ENCODE measurements at regions not wholly inside any gene's neighbourhood (a gene's known extent, or its start where the extent isn't known, plus 50 kb on each side); places are given as distances from the start of the nearest gene placed in this dataset.

DNA sequence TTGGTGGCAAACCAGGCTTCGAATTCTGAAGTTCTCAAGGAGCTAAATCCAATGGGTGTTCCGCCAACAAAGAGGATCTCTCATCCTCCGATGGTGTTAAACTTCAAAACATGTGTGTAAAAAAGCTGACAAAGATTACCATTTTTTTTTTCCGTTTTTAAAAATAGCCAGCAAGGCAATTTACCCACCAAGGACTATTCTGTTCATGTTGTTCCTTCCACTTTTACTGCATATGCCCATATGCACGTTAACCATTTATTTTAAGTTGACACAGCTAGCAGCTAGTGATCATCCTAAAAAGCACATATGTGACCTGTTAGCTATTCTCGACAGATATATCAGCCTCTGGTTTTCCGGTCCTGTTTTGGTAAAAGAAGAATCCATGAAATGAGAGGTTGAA, 326.7 kb downstream of the PLK2 start:
- no peaks in the 10 kb centered on the region for H3K36me3 ChIP-seq (ENCODE audit: control insufficient read depth, insufficient read depth, low read length)
- Mint-ChIP-seq H3K27ac (no peak overlapping the region), H3K9me3 (no peaks in the 10 kb centered on the region), H3K4me3 (no peak overlapping the region), H3K27me3 (ENCODE audit: low read depth in 2 of 2) (no peaks in the 10 kb centered on the region), H3K36me3 (no peaks in the 10 kb centered on the region), H3K4me1 (no peaks in the 10 kb centered on the region)
- no peak overlapping the region for H3K4me3 ChIP-seq (ENCODE audit: low read length)
- no peaks in the 10 kb centered on the region for H3K4me1 ChIP-seq (ENCODE audit: control insufficient read depth, insufficient read depth, low read length)
- no peaks in the 10 kb centered on the region for H3K9me3 ChIP-seq (ENCODE audit: control insufficient read depth, insufficient read depth, low read length)
- DNase-seq (no peak), ATAC-seq (no peak)
- H3K27me3 ChIP-seq (ENCODE audit: control insufficient read depth, insufficient read depth, low read length): no peaks in the 10 kb centered on the region
- TF ChIP-seq, protein P1, sequence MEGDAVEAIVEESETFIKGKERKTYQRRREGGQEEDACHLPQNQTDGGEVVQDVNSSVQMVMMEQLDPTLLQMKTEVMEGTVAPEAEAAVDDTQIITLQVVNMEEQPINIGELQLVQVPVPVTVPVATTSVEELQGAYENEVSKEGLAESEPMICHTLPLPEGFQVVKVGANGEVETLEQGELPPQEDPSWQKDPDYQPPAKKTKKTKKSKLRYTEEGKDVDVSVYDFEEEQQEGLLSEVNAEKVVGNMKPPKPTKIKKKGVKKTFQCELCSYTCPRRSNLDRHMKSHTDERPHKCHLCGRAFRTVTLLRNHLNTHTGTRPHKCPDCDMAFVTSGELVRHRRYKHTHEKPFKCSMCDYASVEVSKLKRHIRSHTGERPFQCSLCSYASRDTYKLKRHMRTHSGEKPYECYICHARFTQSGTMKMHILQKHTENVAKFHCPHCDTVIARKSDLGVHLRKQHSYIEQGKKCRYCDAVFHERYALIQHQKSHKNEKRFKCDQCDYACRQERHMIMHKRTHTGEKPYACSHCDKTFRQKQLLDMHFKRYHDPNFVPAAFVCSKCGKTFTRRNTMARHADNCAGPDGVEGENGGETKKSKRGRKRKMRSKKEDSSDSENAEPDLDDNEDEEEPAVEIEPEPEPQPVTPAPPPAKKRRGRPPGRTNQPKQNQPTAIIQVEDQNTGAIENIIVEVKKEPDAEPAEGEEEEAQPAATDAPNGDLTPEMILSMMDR (IDR thresholded peaks at IDR 0.05): no peak
- intact Hi-C loops (cut with micrococcal nuclease): no loop called here
- no peak overlapping the region for H3K27ac ChIP-seq (ENCODE audit: low read length)
- WGBS (ENCODE audit: insufficient coverage): 73% methylated on average over 7 of the region's 7 CpGs

DNA sequence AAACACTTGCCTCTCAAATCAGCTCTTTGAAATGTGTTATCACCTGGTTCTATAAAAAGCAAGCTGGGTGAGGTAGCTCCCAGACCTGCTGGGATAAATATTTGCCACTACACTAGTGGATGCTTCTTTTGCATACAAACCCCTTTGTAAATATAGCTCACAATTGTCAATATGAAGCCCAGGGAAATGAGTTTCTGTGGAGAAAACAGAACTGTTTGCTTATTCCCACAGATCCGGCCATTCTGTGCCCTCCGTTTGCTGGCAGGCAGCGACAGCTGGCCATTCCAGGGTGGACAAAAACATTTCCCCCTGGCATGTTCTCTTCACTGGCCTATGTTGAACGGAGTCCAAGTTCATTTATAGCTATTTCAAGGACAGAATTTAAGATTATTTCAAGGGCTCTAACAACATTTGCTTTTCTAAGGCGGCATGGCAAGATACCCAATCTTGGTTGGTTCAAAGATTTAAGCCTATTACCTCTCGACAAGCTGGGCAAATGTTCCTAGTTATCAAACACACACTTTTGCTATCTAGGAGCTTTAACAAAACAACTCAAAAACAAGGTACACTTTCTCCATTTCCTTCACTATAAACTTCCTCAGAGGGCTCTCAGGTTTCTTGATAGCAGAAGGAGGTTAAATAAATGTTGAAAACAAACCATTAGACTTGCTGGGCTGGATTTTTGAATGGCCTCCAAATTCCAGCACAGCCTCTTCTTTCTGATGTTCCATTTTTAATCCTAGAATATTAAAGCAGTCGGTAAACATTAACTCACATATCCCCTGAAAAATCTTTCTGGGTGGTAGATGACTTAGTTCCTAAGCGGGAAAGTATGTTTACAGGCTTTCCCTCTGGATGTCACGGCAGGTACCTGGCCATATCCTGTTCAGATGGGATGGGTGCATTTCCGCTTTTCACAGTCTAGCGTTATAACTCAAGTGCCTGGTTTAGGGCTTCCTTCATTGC, 332.3 kb downstream of the PLK2 start:
- H3K27me3 Mint-ChIP-seq (ENCODE audit: low read depth in 2 of 2): no peaks in the 10 kb centered on the region
- Histone ChIP-seq H3K9me3 (ENCODE audit: control insufficient read depth, insufficient read depth, low read length) (no peaks in the 10 kb centered on the region), H3K27me3 (ENCODE audit: control insufficient read depth, insufficient read depth, low read length) (no peaks in the 10 kb centered on the region), H3K36me3 (ENCODE audit: control insufficient read depth, insufficient read depth, low read length) (no peaks in the 10 kb centered on the region), H3K27ac (ENCODE audit: low read length) (no peak overlapping the region), H3K4me1 (ENCODE audit: control insufficient read depth, insufficient read depth, low read length) (no peaks in the 10 kb centered on the region), H3K4me3 (ENCODE audit: low read length) (no peak overlapping the region)
- TF ChIP-seq, protein P1 (IDR thresholded peaks at IDR 0.05): no peak
- 92% methylated on average over 10 of the region's 11 CpGs for WGBS (ENCODE audit: insufficient coverage)
- no peaks in the 10 kb centered on the region for H3K36me3 Mint-ChIP-seq
- H3K9me3 Mint-ChIP-seq: peaks cover 0 to 2% of the 10 kb centered on the region in 2 donors
- H3K27ac Mint-ChIP-seq: no peak overlapping the region
- H3K4me1 Mint-ChIP-seq: no peaks in the 10 kb centered on the region
- ATAC-seq (no peak), DNase-seq (no peak)
- H3K4me3 Mint-ChIP-seq: no peak overlapping the region
- intact Hi-C loops (cut with micrococcal nuclease): no loop called here

DNA sequence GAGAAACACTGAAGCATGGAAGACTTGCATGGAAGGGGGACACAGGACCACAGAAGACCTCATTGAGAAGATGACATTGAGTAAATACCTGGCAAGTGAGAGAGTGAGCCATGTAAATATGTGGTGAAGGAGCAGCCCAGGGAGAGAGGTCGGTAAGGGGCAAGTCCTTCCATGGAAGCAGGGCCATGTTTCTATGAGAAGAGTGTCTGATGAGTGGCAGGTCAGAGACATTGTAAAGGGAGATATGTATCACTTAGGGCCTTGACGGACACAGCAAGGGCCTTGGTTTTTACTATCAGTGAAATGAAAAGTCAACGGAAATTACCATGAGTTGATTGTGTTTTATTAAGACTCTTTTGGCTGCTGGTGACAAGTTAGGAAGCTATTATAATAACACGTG, 336.4 kb downstream of the PLK2 start:
- Mint-ChIP-seq H3K4me1 (no peaks in the 10 kb centered on the region), H3K36me3 (no peaks in the 10 kb centered on the region), H3K27ac (no peak overlapping the region), H3K4me3 (no peak overlapping the region), H3K27me3 (ENCODE audit: low read depth in 2 of 2) (no peaks in the 10 kb centered on the region), H3K9me3 (peaks cover 0 to 2% of the 10 kb centered on the region in 2 donors)
- no peaks in the 10 kb centered on the region for H3K9me3 ChIP-seq (ENCODE audit: control insufficient read depth, insufficient read depth, low read length)
- no peaks in the 10 kb centered on the region for H3K4me1 ChIP-seq (ENCODE audit: control insufficient read depth, insufficient read depth, low read length)
- WGBS (ENCODE audit: insufficient coverage): 92% methylated on average over 4 of the region's 4 CpGs
- TF ChIP-seq, protein P1 (IDR thresholded peaks at IDR 0.05): no peak
- H3K27me3 ChIP-seq (ENCODE audit: control insufficient read depth, insufficient read depth, low read length): no peaks in the 10 kb centered on the region
- no peak for DNase-seq
- H3K4me3 ChIP-seq (ENCODE audit: low read length): no peak overlapping the region
- no peak overlapping the region for H3K27ac ChIP-seq (ENCODE audit: low read length)
- intact Hi-C loops (cut with micrococcal nuclease): no loop called here
- ATAC-seq: no peak
- no peaks in the 10 kb centered on the region for H3K36me3 ChIP-seq (ENCODE audit: control insufficient read depth, insufficient read depth, low read length)
